ENCODE measurements at regions not wholly inside any gene's neighbourhood (a gene's known extent, or its start where the extent isn't known, plus 50 kb on each side); places are given as distances from the start of the nearest gene placed in this dataset.
"Not testable (repeated sequence)": the region's sequence is repeated elsewhere in the genome, so short reads cannot be mapped to it uniquely, and the experiment has no call there.

DNA sequence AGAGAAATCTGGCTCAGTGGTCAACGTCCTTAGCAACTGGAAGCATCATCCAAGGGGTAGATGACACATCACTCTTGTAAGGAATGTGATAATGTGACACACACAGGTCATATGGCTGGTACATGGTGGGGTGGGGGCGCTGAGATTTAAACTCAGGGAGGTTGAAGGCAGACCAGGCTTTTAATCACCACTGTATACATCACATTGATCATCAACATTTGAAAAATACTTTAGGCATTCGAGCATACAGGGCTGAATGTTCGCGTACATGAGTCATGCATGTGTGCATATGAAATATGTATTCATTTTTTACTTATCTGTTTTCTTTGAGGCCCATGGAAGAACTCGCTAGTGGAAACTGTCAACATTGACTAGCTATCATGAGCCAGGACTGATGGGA, 976.4 kb downstream of the VRK1 start:
- no peak for DNase-seq

DNA sequence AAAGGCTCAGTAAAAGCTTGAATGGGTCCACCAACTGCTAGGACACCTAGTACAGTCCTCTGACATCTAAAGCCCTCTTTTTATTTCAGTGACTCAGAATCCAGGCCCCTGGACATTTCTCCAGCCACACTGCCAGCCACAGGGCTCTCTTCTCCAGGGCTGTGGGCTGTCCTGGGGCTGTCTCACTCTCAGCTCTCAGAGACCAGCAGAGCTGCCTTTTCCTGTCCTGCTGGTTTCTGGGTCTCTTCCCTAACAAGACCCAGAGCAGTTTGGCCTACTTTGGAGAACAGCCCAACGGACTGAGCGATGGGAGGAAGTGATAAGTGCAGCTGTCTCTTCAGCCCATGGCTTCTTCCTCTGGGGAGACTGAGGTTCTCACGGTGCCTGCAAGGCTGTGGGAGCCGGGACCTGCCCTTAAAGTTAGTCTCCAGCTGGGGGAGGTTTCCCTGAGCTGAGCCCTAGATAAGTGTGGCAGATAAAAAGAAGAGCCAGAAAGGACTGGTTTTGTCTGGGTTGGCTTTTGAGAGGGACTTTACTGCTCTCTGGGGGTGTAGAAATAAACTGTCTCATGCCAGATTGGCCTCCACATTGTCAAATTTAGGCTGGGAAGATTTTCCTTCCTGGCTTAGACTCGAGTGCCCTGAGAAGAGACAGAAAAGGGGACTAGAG, 979.8 kb downstream of the VRK1 start:
- DNase-seq = no peak

- DNase-seq = no peak
Observed at GRCh38 chr14:97777622-97778355, 980.6 kb downstream of the VRK1 start.

- no peak for DNase-seq
Observed at GRCh38 chr14:97779140-97779539, 982.0 kb downstream of the VRK1 start.

- DNase-seq = no peak
Observed at GRCh38 chr14:97780804-97781203, 983.6 kb downstream of the VRK1 start.

DNA sequence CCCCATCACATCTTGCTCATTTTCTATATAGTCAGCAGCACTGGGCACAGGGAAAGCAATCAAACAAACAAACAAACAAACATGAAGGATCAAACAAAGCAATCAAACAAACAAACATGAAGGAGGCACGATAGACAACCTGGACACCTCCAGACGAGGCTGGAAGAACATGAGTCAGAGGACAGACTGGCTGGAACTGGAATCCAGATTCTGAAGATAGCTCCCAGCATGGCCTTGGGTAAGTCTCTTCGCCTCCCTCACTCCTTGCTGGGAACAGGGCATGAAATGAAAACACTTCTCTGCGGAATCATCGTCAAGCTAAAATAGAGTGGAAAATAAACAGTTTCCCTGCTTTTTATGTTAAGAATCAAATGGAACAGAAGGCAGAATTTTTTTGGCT, 984.8 kb downstream of the VRK1 start:
- no peak for DNase-seq

DNA sequence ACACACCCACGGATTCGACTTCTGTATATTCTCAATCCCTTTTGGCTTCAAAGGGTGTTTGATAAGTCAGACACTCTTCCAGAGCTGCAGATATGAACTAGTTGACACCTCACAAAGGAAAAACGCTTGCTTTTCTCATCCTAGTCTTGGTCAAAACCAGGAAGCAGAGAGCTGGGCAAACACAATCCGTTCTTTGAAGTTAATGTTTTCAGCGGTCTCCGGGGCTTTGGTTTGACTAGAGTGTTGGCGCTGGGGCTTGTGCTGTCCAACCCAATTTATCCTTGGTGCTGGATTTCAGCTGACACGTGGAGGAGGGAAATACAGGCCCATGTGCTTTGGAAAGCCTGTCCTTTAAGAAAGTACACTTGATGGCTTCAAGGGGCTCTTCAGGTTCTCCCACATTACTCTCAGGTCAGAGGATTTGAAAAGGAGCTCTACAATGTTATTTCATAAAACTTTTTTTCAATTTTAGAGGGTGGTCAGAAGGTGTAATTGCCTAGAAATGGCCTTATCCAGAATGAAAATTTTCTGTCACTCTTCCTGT, 985.8 kb downstream of the VRK1 start:
- DNase-seq = no peak

DNA sequence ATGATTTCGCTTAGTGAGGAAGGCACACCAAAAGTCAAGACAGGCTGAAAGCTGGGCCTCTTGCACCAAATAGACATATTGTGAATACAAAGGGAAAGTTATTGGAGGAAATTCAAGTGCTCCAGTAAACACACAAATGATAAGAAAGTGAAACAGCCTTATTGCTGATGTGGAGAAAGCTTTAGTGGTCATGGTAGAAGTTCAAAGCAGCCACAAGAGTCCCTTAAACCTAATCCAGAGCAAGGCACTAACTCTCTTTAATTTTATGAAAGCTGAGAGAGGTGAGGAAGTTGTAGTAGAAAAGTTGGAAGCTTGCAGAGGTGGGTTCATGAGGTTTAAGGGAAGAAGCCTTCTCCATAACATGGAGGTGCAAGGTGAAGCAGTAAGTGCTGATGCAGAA, 988.3 kb downstream of the VRK1 start:
- DNase-seq = no peak

GRCh38 chr14:97788364-97788763, 991.2 kb downstream of the VRK1 start:
- DNase-seq = no peak

DNA sequence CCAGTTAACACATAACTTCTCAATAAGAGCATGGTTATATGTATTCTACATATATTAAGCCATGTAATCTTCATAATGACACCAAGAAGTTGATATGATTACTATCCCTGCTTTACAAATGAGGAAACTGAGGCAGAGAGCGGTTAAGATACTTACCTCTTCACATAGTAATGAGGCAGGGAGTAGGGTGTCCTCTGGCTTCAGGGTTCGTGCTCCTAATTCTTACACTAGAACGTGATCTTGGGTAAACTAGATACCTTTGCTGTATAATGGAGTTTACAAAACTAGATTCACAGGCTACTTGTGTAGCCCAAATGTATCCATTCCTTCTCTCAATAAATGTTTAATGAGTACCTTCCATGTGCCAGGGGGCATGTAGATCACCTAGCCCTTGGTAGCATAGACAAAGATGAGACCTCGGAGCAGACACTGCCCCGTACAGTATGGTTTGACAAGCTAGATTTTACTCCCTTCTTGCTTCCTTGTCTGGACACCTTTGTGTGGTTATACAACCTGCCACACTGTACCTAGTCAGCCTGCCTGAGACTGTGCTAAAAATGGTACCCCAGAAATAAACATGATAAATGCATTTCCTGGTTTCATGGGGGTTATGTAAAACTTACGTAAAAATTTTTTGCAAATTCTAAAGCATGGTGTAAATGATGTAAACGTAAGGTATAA, 991.8 kb downstream of the VRK1 start:
- DNase-seq = no peak

GRCh38 chr14:97791072-97791471, 993.9 kb downstream of the VRK1 start:
- DNase-seq = no peak

DNA sequence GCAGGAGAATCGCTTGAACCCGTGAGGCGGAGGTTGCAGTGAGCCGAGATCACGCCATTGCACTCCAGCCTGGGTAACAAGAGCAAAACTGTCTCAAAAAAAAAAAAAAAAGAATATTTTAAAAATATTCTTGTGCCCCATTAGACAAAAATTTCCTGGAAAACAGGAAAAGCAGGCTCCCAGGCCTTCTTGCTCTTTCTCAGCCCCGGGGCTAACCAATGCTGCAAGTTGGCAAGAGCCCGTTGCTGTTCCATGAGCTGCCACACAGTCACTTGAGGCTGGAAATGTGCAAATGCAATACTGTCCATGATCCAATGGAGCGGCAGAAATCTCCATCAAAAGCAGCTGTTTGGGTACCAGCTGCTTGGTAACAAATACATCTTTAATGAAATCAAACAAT, 994.7 kb downstream of the VRK1 start:
- DNase-seq = no peak

- no peak for DNase-seq
Observed at GRCh38 chr14:97796511-97796910, 999.3 kb downstream of the VRK1 start.

- DNase-seq = no peak
Observed at GRCh38 chr14:97798176-97798575, 1001.0 kb downstream of the VRK1 start.

- DNase-seq = no peak
Observed at GRCh38 chr14:97802430-97803373, 1005.5 kb downstream of the VRK1 start.

GRCh38 chr14:97804056-97804455, 1006.9 kb downstream of the VRK1 start:
- DNase-seq = no peak

DNA sequence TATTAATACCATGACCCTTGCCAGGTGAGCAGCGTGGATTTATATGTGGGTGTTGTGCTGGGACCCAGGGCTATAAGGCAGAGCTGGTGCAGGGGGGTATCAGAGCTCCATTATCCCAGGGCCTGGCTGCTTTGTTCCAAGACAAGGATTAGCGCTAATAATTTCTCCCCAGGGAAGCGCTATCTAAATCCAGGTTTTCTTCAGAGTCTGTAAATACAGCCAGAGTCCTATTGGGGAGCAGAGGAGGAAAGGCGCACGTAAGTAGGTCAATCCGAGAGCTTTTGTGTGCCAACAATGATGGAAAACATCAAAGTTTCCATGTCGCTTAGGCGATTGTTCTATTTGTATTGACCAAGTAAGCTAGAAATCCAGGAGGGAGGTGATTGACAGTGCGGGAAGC, 1009.7 kb downstream of the VRK1 start:
- DNase-seq = no peak

- DNase-seq = not testable (repeated sequence)
Observed at GRCh38 chr14:97808541-97808940, 1011.4 kb downstream of the VRK1 start.

- DNase-seq = no peak
Observed at GRCh38 chr14:97813556-97813955, 1016.4 kb downstream of the VRK1 start.

DNA sequence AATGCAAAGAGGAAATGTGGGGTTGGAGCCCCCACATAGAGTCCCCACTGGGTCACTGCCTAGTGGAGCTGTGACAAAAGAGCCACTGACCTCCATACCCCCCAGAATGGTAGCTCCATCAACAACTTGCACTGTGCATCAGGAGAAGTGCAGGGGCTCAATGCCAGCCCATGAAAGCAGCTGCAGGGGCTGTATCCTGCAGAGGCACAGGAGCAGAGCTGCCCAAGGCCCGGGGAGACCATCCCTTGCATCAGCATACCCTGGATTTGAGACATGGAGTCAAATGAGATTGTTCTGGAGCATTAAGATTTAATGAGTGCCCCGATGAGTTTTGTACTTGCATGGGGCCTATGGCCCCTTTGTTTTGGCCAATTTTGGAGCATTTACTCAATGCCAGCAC, 1023.6 kb downstream of the VRK1 start:
- no peak for DNase-seq

DNA sequence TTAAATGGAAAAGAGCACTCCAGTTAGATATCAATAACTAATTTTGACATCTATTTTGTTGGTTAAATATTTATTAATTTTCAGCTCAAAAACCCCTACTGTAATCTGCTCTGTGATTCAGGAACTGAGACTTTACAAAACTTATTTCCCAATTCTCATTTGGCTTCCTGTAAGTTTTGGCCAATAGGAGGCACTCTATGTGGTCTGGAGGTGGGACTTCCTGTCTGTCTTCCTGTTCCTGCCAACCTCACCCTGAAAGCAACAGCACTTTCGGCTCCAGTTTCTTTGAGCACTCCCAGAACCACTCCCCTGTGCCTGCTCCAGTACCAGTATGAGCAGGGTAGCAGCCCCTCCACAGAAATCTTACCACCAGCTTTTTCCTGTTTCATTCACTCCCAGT, 1027.0 kb downstream of the VRK1 start:
- DNase-seq = no peak

DNA sequence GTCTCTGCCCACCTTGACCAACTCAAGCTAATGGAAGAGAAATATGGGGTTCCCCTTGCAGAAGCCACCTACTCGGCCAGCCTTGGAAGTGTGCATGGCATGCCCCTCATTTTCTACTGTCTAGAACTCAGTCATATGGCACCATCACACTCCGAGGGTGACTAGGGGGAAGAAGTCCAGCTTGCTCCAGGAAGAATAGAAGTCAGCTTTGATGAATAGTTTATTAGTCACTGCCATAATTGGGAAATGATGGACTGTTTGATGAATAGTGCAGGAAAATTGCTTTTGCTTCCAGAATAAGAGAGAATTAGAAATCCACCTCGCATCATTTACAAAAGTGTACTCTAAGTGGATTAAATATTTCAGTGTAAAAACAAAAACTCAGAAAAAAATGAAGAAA, 1030.6 kb downstream of the VRK1 start:
- DNase-seq = no peak

- no peak for DNase-seq
Observed at GRCh38 chr14:97832776-97833175, 1035.6 kb downstream of the VRK1 start.
